Keratinocyte (primary cell): ENCODE measurements at regions not wholly inside any gene's neighbourhood (a gene's known extent, or its start where the extent isn't known, plus 50 kb on each side); places are given as distances from the start of the nearest gene placed in this dataset.

Source experiments
- DNase-seq: peaks from one replicate; pipeline ENCODE4 v3.0.0-alpha.2; 2011; ENCODE audit warnings: low read depth, missing footprints, low spot score
- FAIRE-seq: peaks from 2 replicates; lab custom pipeline; 2011; peaks lifted over from hg19 to GRCh38; lab: Jason Lieb, UNC
- H2AFZ ChIP-seq: 2 replicates; pipeline ENCODE4 v1.6.0; 2012; ENCODE audit warnings: low read length, control low read depth, inconsistent platforms; ENCODE audit not compliant: control insufficient read depth
- H3K27ac ChIP-seq: 2 replicates; pipeline ENCODE4 v1.5.1; 2011; ENCODE audit warnings: low read length; ENCODE audit not compliant: control insufficient read depth, insufficient read depth
- H3K27me3 ChIP-seq: 3 replicates; pipeline ENCODE4 v1.6.0; 2011; ENCODE audit warnings: low read length; ENCODE audit not compliant: control insufficient read depth, insufficient read depth; ENCODE audit errors: extremely low read depth
- H3K36me3 ChIP-seq, 2 experiments: 2 replicates in 1 of 2; 3 replicates in 1 of 2; pipeline ENCODE4 v1.5.1; 2011; ENCODE audit warnings: low read length in 2 of 2, mild to moderate bottlenecking in 1 of 2; ENCODE audit not compliant: control insufficient read depth in 2 of 2, insufficient read depth in 2 of 2; ENCODE audit errors: extremely low read depth in 1 of 2
- H3K4me1 ChIP-seq: 3 replicates; pipeline ENCODE4 v1.5.1; 2011; ENCODE audit warnings: low read length; ENCODE audit not compliant: control insufficient read depth, insufficient read depth; ENCODE audit errors: extremely low read depth
- H3K4me2 ChIP-seq: 3 replicates; pipeline ENCODE4 v1.6.0; 2011; ENCODE audit warnings: low read depth, low read length; ENCODE audit not compliant: control insufficient read depth, insufficient read depth; ENCODE audit errors: extremely low read depth
- H3K4me3 ChIP-seq, 3 experiments: fragments of 200-600 bp in 1 of 3; sonication (generic) in 1 of 3; 2 replicates in 2 of 3; 3 replicates in 1 of 3; pipeline ENCODE4 v1.5.1; 2011 to 2016; ENCODE audit warnings: low read length in 3 of 3, mild to moderate bottlenecking in 3 of 3, control low read depth in 2 of 3, inconsistent platforms in 1 of 3, low read depth in 1 of 3, mixed read lengths in 1 of 3, mixed run types in 1 of 3, moderate library complexity in 1 of 3; ENCODE audit not compliant: control insufficient read depth in 2 of 3, insufficient read depth in 2 of 3; ENCODE audit errors: extremely low read depth in 1 of 3
- H3K79me2 ChIP-seq: 2 replicates; pipeline ENCODE4 v1.6.0; 2012; ENCODE audit warnings: low read length; ENCODE audit not compliant: control insufficient read depth, insufficient read depth
- H3K9ac ChIP-seq: 3 replicates; pipeline ENCODE4 v1.6.0; 2011; ENCODE audit warnings: low read length; ENCODE audit not compliant: control insufficient read depth, insufficient read depth; ENCODE audit errors: extremely low read depth
- H3K9me1 ChIP-seq: 3 replicates; pipeline ENCODE4 v1.6.0; 2011; ENCODE audit warnings: low read length; ENCODE audit not compliant: control insufficient read depth, insufficient read depth; ENCODE audit errors: extremely low read depth
- H3K9me3 ChIP-seq: 2 replicates; pipeline ENCODE4 v1.5.1; 2012; ENCODE audit warnings: low read depth, low read length; ENCODE audit not compliant: control insufficient read depth
- H4K20me1 ChIP-seq: 3 replicates; pipeline ENCODE4 v1.6.0; 2011; ENCODE audit warnings: low read length; ENCODE audit not compliant: control insufficient read depth, insufficient read depth; ENCODE audit errors: extremely low read depth
- EZH2 ChIP-seq: IDR thresholded peaks from one replicate; pipeline ENCODE4 v1.6.1; 2012; ENCODE audit warnings: inconsistent platforms, mild to moderate bottlenecking, low read length, moderate library complexity
- dilution Hi-C: fragments of 300-500 bp; cut with MboI; formaldehyde crosslinking; loops from one replicate; pipeline ENCODE4 v1.7.0; 2020; ENCODE audit warnings: low sequenced_read_pairs; ENCODE audit not compliant: extremely low pct_ligation_motif_present
- TF ChIP-seq, protein P1 (sequence below), 3 experiments: IDR thresholded peaks in 1 of 3; conservative IDR thresholded peaks in 1 of 3; optimal IDR thresholded peaks in 1 of 3; 2 replicates in 2 of 3; 3 replicates in 1 of 3; pipeline versions ENCODE3 to v1.5.1; 2011; ENCODE audit warnings: low read length in 3 of 3, mild to moderate bottlenecking in 3 of 3, moderate library complexity in 2 of 3, control low read depth in 1 of 3, inconsistent platforms in 1 of 3; ENCODE audit not compliant: insufficient read depth in 2 of 3; ENCODE audit errors: extremely low read depth in 1 of 3

- TF ChIP-seq, protein P1, sequence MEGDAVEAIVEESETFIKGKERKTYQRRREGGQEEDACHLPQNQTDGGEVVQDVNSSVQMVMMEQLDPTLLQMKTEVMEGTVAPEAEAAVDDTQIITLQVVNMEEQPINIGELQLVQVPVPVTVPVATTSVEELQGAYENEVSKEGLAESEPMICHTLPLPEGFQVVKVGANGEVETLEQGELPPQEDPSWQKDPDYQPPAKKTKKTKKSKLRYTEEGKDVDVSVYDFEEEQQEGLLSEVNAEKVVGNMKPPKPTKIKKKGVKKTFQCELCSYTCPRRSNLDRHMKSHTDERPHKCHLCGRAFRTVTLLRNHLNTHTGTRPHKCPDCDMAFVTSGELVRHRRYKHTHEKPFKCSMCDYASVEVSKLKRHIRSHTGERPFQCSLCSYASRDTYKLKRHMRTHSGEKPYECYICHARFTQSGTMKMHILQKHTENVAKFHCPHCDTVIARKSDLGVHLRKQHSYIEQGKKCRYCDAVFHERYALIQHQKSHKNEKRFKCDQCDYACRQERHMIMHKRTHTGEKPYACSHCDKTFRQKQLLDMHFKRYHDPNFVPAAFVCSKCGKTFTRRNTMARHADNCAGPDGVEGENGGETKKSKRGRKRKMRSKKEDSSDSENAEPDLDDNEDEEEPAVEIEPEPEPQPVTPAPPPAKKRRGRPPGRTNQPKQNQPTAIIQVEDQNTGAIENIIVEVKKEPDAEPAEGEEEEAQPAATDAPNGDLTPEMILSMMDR (optimal IDR thresholded peaks at IDR 0.05 in 1 of 3, IDR thresholded peaks at IDR 0.05 in 1 of 3, conservative IDR thresholded peaks at IDR 0.05 in 1 of 3; ENCODE audit: extremely low read depth in 1 of 3, insufficient read depth in 2 of 3, low read length in 3 of 3) = no peak
- no peak for TF ChIP-seq EZH2
- Histone ChIP-seq H3K27ac (no peak overlapping the region), H2AFZ (no peak overlapping the region), H3K79me2 (no peaks in the 10 kb centered on the region), H3K9me3 (peaks cover 3% of the 10 kb centered on the region), H3K27me3 (no peaks in the 10 kb centered on the region), H3K36me3 (no peaks in the 10 kb centered on the region), H3K9ac (no peak overlapping the region), H4K20me1 (no peaks in the 10 kb centered on the region), H3K9me1 (no peaks in the 10 kb centered on the region), H3K4me1 (no peaks in the 10 kb centered on the region), H3K4me2 (no peak overlapping the region), H3K4me3 (no peak overlapping the region)
- DNase-seq (no peak), FAIRE-seq (no peak)
- dilution Hi-C loops = no loop called here
Measured at GRCh38 chr14:25588751-25589150, 538.8 kb upstream of the STXBP6 start.

DNA sequence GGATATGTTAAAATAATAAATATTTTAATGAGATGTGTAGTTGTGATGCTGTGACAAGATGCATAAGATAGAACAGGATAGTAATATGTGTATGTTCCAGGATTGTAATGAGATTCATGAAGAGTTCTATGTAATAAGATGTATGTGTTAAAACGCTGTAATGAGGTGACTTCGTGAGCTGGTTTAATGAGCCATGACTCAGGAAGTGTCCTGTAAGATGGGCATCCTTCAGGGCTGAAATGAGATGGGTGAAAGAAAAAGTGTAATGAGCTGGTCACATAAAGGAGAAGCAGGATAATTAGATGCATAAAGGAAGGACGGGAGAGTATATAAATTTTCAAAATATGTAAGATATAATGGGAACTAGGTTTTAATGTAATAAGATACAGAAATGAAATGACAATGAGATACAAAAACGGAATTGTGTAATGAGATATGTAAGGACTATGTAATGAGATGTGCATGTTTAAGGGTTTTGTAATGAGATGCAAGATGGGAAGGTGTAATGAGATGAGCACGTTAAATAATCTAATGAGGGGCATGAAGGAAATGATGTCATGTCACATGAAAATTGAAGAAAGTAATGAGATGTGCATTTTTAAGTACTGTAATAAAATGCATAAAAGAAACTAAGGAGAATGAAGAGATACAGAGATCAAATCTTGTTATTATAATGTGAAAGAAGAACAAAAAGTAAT, 524.8 kb upstream of the STXBP6 start:
- Histone ChIP-seq H3K36me3 (no peaks in the 10 kb centered on the region), H4K20me1 (no peaks in the 10 kb centered on the region), H3K4me3 (no peak overlapping the region), H3K9me1 (no peaks in the 10 kb centered on the region), H3K27me3 (no peaks in the 10 kb centered on the region), H3K9me3 (peaks cover 2% of the 10 kb centered on the region), H2AFZ (no peak overlapping the region), H3K27ac (no peak overlapping the region), H3K79me2 (no peaks in the 10 kb centered on the region), H3K4me1 (no peaks in the 10 kb centered on the region), H3K9ac (no peak overlapping the region), H3K4me2 (no peak overlapping the region)
- DNase-seq (no peak), FAIRE-seq (no peak)
- TF ChIP-seq, protein P1 (optimal IDR thresholded peaks at IDR 0.05 in 1 of 3, IDR thresholded peaks at IDR 0.05 in 1 of 3, conservative IDR thresholded peaks at IDR 0.05 in 1 of 3; ENCODE audit: extremely low read depth in 1 of 3, insufficient read depth in 2 of 3, low read length in 3 of 3) = no peak
- TF ChIP-seq EZH2 = no peak
- dilution Hi-C loops = no loop called here
